ENCODE measurements at regions not wholly inside any gene's neighbourhood (a gene's known extent, or its start where the extent isn't known, plus 50 kb on each side); places are given as distances from the start of the nearest gene placed in this dataset.

DNA sequence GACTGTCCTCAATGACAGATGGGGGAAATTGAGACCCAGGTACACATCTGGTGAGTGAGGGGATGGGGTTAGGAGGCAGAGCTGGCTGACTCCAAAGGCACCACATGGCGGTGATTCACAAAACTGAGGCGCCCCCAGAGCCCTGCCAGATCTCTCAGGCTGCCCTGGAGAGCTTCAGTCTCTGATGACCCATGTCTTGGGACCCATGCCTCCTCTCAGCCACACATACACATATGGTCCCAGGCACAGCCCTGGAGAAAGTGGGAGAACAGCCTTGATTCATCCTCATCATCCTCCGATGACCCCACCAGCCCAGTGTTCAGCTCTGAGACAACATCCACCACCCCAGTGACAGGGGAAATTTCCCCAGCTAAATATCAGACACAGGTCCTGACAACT lies 426.0 kb downstream of the RPS24 start:
- H3K4me3 ChIP-seq: no peak overlapping the region
- H3K9me3 ChIP-seq: no peaks in the 10 kb centered on the region
- WGBS, 2 donors: 90 to 100% methylated on average over 3 of the region's 3 CpGs
- H3K27me3 ChIP-seq: no peaks in the 10 kb centered on the region
- DNase-seq (no peak), ATAC-seq (ENCODE audit: low FRiP score in 2 of 2) (peak in 1 of 2 donors; percentile 5)
- H3K27ac ChIP-seq: no peak overlapping the region
- peaks cover 0 to 13% (median 0%) of the 10 kb centered on the region in 4 donors for H3K4me1 ChIP-seq
- TF ChIP-seq, protein P1, sequence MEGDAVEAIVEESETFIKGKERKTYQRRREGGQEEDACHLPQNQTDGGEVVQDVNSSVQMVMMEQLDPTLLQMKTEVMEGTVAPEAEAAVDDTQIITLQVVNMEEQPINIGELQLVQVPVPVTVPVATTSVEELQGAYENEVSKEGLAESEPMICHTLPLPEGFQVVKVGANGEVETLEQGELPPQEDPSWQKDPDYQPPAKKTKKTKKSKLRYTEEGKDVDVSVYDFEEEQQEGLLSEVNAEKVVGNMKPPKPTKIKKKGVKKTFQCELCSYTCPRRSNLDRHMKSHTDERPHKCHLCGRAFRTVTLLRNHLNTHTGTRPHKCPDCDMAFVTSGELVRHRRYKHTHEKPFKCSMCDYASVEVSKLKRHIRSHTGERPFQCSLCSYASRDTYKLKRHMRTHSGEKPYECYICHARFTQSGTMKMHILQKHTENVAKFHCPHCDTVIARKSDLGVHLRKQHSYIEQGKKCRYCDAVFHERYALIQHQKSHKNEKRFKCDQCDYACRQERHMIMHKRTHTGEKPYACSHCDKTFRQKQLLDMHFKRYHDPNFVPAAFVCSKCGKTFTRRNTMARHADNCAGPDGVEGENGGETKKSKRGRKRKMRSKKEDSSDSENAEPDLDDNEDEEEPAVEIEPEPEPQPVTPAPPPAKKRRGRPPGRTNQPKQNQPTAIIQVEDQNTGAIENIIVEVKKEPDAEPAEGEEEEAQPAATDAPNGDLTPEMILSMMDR (IDR thresholded peaks at IDR 0.05): no peak
- no peak for TF ChIP-seq POLR2AphosphoS5 (IDR thresholded peaks at IDR 0.05)
- no peak for TF ChIP-seq POLR2A (IDR thresholded peaks at IDR 0.05)
- no peak for TF ChIP-seq EP300 (IDR thresholded peaks at IDR 0.05)
- no peaks in the 10 kb centered on the region for H3K36me3 ChIP-seq

DNA sequence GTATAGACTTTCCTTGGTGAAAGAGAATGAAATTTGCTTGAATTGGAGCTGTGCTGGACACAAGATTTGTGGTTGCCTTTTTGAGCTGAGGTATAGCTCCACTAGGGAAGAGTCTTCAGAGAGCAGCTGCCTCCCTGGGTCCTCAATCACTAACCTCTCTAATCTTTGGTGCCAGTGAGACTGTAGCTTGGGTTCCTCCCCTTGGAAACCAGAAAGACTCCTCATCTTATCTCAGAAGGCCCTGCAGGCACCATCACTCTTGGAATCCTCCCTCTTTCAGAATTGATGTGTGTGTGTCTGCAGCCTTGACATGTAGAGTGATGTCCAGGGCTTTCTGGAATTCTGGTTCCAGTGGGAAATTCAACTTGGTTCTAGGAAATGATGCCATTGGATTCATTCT lies 426.5 kb downstream of the RPS24 start:
- no peaks in the 10 kb centered on the region for H3K36me3 ChIP-seq
- no peak overlapping the region for H3K4me3 ChIP-seq
- TF ChIP-seq POLR2A (IDR thresholded peaks at IDR 0.05) (no peak), EP300 (IDR thresholded peaks at IDR 0.05) (no peak), POLR2AphosphoS5 (IDR thresholded peaks at IDR 0.05) (no peak)
- TF ChIP-seq, protein P1 (IDR thresholded peaks at IDR 0.05): no peak
- no peaks in the 10 kb centered on the region for H3K9me3 ChIP-seq
- ATAC-seq (ENCODE audit: low FRiP score in 2 of 2): no peak
- peaks cover 0 to 13% (median 0%) of the 10 kb centered on the region in 4 donors for H3K4me1 ChIP-seq
- H3K27me3 ChIP-seq: no peaks in the 10 kb centered on the region
- DNase-seq: no peak
- no peak overlapping the region for H3K27ac ChIP-seq

DNA sequence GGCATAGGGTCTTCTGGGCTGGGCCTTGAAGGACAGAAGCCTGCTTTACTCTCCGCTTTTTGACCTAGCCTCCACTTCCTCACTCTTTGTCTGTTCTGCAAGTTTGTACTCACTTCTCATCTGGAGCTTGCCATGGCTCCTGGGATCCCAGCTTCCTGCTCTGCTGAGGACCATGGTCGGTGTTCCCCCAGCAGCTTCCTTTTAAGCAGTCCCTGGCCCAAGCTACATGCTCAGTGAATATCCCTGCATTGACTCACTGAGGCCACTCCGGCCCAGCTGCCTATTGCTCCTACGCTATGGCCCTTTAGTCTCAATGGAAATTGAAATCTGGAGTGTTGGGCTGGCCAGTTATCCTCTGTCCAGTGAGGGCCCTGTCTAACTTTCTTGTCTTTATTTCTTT lies 427.7 kb downstream of the RPS24 start:
- Histone ChIP-seq H3K9me3 (no peaks in the 10 kb centered on the region), H3K27ac (no peak overlapping the region), H3K27me3 (no peaks in the 10 kb centered on the region), H3K4me3 (no peak overlapping the region), H3K36me3 (no peaks in the 10 kb centered on the region), H3K4me1 (peaks cover 0 to 13% (median 0%) of the 10 kb centered on the region in 4 donors)
- ATAC-seq (ENCODE audit: low FRiP score in 2 of 2) (no peak), DNase-seq (no peak)
- TF ChIP-seq EP300 (IDR thresholded peaks at IDR 0.05) (no peak), POLR2AphosphoS5 (IDR thresholded peaks at IDR 0.05) (no peak), POLR2A (IDR thresholded peaks at IDR 0.05) (no peak)
- TF ChIP-seq, protein P1 (IDR thresholded peaks at IDR 0.05): no peak
- WGBS, 2 donors: 89 to 90% methylated on average over 4 of the region's 4 CpGs

DNA sequence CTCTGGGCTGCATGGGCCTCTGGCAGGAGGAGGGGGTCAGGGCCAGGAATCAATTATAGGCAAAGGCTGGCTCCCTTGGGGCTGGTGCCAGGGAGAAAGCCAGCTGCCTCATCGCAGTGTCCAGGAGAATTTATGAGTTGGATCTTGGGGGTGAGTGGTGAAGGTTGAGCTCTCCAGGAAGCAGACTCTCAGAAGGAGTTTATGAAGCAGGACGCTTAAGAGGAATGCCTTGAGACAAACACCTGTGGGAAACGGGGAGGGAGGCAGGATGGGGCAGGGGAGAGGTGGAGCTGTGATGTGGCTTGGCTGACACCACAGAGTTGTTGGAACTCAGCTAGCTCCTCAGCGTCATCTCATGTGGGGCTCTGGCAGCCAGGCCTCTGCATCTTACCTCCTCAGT lies 428.5 kb downstream of the RPS24 start:
- Histone ChIP-seq H3K4me1 (peaks cover 0 to 13% (median 0%) of the 10 kb centered on the region in 4 donors), H3K36me3 (no peaks in the 10 kb centered on the region), H3K27me3 (no peaks in the 10 kb centered on the region), H3K4me3 (no peak overlapping the region), H3K27ac (no peak overlapping the region), H3K9me3 (no peaks in the 10 kb centered on the region)
- WGBS, 2 donors: 66 to 77% methylated on average over 4 of the region's 4 CpGs
- no peak for TF ChIP-seq POLR2A (IDR thresholded peaks at IDR 0.05)
- no peak for TF ChIP-seq EP300 (IDR thresholded peaks at IDR 0.05)
- TF ChIP-seq POLR2AphosphoS5 (IDR thresholded peaks at IDR 0.05): no peak
- no peak for DNase-seq
- no peak for ATAC-seq (ENCODE audit: low FRiP score in 2 of 2)

DNA sequence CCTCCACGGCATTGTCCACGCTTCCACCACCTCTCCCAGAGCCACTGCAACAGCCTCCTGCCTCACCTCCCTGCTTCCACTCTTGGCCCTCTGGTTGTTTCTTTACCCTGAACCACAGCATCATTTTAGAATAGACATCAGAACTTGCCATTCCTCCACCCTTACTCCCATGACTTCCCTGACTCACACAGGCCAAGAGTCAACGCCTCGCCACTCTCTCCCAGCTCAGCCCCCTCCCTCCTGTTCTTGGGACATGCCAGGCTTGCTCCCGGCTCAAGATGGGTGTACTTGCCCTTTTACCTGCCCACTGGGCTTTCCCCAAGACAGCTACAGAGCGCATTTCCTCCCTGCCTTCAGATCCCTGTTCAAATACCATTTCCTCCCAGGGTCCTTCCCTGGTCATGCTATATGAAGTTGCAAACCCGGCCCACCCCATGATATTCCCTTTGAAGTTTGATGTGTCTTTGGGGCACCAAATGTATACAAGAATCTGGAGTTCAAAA lies 429.1 kb downstream of the RPS24 start:
- H3K9me3 ChIP-seq: no peaks in the 10 kb centered on the region
- H3K27me3 ChIP-seq: no peaks in the 10 kb centered on the region
- no peak for TF ChIP-seq EP300 (IDR thresholded peaks at IDR 0.05)
- TF ChIP-seq POLR2AphosphoS5 (IDR thresholded peaks at IDR 0.05): no peak
- TF ChIP-seq, protein P1 (IDR thresholded peaks at IDR 0.05): no peak
- no peak for TF ChIP-seq POLR2A (IDR thresholded peaks at IDR 0.05)
- DNase-seq (no peak), ATAC-seq (ENCODE audit: low FRiP score in 2 of 2) (no peak)
- no peak overlapping the region for H3K27ac ChIP-seq
- H3K36me3 ChIP-seq: no peaks in the 10 kb centered on the region
- H3K4me1 ChIP-seq: peaks cover 0 to 13% (median 0%) of the 10 kb centered on the region in 4 donors
- WGBS, 2 donors: 63 to 76% methylated on average over 7 of the region's 7 CpGs
- no peak overlapping the region for H3K4me3 ChIP-seq
